Fibroblast of skin of back (primary cell): ENCODE measurements at regions not wholly inside any gene's neighbourhood (a gene's known extent, or its start where the extent isn't known, plus 50 kb on each side); places are given as distances from the start of the nearest gene placed in this dataset.

Experiments used
- DNase-seq: peaks from one replicate; pipeline ENCODE4 v3.0.0-alpha.2; 2013

DNA sequence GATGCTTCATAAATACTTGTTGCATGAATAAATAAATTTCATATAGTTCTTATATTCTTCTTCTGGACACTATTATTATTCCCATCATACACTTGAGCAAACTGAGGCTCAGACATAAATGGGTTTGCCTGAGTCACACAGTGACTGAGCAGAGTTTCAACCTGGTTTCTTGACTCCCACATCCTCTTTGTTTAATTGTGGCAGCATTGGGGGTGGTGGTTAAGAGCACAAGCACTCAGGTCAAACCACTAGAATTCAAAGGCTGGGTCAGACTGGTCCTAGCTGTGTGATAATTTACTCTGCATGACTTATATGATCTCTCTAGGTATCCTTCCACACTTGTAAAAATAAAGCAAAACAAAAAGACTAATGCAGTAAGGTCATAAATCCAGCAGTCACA, 274.9 kb upstream of the SRRM4 start:
- no peak for DNase-seq

DNA sequence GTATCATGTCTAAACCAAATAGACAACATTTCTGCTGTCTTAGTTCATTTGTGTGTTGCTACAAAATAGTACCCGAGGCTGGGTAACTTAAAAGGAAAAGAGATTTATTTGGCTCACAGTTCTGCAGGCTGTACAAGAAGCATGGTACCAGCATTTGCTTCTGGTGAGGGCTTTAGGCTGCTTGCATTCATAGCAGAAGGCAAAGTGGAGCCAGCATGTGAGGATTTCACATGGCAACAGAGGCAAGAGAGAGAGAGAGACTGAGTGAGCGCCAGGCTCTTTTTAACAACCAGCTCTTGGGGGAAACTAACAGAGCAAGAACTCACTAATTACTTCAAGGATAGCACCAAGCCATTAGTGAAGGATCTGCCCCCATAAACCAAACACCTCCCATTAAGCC, 271.4 kb upstream of the SRRM4 start:
- DNase-seq, result no peak

DNA sequence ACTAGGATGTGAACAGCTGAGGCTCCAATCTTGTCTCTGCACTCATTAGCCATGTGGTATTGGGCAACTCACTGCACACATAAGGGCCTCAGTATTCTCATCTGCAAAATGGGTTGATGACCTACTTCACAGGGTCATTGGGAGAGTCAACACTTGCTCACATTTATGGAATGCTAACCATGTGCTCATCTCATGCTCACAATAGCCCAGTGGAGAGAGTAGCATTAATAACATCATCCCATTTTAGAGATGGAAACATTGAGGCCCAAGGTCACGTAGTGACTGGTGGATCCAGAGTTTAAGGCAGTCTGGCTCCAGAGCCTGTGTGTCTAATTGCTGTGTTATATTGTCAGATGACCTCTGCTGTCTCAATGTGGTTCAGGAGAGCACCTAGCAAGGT, 270.2 kb upstream of the SRRM4 start:
- no peak for DNase-seq

DNA sequence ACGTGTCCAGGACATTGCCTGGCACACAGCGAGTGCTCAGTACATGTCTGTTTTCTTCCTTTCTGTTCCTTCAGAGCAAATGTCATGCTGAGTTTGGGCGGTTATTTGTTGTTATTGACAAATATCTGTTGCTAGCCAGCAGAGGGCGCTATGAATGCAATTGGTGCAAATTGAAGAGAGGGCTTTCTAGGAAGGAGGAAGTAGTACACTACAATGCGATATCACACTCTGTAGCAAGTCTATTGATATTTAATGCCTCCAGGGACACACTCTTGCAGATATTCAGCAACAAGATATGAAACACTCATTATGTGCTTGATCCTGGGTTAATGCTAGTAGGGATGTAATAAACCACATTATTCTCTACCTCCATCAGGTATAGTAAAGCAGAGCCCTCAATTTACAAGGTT, 267.3 kb upstream of the SRRM4 start:
- DNase-seq, result no peak

GRCh38 chr12:118714500-118714899, 266.8 kb upstream of the SRRM4 start:
- DNase-seq, result no peak

DNA sequence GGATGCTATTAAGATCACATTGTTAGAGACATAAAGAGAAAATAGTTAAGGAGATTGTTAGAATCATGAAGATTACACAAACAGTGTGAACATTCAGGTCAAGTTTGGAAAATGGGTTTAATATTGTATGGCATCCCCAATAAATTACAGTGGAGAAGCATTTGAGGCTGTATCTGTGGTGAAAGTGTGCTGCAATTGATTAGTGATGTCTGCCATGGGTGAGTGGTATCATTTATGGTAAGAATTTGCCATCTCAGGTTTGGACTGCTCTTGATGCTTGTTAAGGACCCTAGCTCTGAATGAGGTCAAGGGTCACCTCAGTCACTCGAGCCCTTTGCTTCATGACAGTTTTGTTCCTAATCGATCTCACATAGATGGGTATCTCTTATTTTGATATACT, 265.7 kb upstream of the SRRM4 start:
- no peak for DNase-seq

DNA sequence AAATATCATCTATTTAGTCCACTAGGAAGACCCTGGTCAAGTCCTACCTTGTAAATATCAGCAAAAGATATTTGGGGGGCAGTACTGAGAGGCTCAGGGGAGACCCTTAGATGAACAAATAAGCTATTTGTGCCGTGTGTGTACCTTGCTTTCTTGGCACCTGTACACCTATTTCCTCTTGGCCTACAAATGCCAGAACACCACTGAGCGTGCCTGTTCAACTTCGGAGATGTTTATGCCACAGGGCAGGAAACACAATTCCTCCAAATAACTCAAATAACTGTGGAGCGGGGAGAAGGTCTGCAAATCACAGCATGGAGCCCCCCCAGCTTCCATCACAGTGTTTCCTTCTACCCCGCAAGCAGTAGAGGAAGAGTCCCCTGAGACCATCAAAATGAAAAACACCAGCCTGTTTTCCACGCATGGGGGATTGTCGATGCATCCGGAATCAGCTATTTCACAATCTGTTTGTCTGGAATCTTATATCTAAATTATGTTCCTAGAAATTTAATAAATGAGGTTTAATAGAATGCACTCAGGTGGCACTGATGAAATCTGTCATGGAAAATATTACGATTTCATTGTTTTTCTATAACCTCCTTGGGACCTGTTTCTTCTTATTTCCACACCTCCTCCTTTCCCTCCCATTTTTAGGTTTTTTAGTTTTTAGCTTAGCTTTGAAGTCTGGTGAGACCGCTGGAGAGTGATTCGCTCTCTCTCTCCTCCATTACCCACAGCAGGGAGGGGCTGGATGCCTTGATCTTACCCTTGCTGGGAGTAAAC, 254.0 kb upstream of the SRRM4 start:
- DNase-seq, result no peak

DNA sequence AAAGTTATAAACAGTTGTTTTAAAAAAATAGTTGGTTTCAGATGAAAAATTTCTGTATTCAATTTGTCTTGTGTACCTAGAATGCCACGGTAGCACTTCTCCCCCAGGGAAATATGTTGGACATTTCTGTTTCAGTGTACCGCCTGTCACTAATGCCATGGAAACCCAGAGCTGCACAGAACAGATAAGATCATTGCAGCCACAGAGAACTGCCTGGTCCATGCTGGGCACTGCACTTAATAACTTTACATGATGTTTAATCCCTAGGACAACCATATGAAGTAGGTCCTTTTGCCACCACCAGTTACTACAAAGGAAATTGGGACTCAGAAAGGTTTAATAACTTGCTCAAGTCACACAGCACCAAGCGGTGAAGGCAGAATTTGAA, 253.4 kb upstream of the SRRM4 start:
- DNase-seq, result no peak

DNA sequence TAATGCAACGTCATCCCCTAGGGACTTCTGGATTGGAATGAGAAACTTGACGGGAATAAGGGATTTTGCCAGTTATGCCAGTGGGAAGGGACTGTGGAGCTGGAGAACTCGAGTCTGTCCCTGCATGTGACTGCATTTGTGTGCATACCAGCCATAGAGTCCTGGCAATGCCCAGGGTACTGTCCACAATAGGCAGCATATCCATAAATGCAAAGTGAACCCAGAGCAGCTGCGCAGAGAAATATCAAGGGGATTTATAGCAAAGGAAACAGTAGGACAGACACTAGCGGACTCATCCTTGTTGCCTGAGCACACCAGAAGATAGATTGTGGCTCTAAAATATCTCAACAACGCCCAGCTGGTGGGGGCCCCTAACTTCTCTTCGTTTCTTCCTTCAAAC, 247.1 kb upstream of the SRRM4 start:
- DNase-seq, result no peak

DNA sequence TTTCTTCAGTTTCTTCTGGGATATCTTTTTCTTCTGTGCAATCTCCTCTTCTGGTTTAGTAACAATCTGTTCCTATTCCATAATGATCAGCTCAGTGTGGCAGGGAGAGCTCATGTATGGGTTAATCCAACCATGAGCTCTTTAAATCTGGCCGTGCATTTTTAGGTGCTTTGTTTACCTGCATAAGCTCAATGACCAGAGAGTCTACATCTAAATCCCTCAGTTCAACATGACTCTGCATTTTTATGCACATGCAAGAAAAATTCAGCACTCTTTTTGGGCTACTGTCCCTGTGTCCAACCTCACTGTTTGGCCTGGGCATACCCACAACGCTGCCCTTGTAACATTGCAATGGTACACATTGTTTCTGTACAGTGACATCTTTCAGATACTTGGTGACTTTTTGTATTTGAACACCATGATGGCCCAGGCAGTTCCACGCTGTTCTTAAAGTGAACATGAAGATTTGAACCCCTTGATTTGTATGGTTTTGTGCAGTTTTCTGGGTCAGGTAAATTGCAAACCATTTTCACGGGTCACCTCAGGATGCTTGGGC, 243.3 kb upstream of the SRRM4 start:
- no peak for DNase-seq

DNA sequence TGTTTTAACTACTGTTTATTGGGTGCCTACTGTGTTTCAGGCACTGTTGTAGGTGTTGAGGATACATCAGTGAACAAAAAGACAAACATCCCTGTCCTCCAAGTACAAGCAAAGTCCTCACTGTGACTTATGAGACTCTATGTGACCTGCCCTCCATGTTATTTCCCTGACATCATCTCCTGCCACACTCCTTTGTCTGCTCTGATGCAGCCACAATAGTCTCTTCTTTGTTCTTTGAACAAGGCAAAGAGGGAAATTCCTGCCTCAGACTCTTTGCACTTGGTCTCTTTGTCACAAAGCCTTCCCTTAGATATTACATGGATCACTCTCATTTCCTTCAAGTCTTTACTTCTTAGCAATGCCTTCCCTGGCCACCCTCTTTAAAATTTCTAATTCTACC, 240.1 kb upstream of the SRRM4 start:
- no peak for DNase-seq

DNA sequence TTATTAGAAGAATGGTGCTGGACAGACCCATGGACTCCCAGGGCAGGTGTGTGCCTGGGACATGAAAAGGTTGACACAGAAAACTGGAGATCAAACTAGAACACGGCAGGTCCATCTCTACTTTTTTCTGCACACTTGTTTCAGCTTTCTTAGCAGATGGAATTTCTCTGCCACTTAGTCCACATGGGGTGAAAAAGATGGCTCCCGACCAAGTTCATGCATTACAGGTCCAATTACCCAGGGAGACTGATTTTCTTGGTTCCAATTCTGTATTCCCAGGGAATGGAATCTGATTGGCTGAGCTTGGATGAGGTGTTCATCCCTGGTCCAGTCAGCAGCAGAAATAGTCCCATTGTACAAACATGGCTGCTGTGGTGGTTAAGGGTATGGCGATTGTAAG, 238.9 kb upstream of the SRRM4 start:
- no peak for DNase-seq

- DNase-seq, result no peak
Measured at GRCh38 chr12:118743896-118744700, 237.2 kb upstream of the SRRM4 start.

GRCh38 chr12:118746176-118746575, 235.2 kb upstream of the SRRM4 start:
- DNase-seq, result no peak

DNA sequence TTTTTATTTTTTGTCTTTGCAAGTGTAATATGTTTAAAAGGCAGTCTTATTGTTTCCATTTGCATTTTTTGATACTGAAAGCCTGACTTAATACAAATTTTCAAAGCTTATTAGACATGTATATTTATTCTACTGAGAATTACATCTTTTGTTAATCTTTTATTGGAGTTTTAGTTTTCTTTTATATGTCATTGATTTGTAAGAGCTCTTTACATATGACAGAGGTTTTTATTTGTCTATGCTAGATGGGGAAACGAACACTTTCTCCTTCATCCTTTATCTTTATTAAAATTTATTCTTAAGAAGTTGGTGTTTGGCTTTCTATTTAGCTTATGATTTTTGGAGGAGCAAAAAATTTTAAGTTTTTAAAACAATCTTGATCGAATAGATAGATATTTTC, 234.4 kb upstream of the SRRM4 start:
- DNase-seq, result no peak

DNA sequence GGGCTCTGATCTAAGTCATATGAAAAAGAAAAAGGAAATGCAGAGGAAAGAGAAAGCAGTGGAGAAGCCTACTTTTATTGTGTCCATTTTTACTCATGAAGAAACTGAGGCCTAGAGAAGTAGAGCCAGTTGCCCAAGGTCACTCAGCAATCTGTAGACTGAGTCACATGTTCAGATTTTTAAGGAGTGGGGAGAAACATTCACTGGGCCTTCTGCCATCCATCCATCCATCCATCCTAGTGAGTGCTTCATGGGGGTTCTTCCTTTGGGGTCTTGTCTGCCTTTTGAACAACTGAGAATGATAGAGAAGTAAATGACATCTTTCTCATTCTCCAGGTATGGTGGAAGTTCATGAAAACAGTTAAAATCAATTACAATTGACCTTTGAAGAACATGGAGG, 233.6 kb upstream of the SRRM4 start:
- DNase-seq, result no peak

DNA sequence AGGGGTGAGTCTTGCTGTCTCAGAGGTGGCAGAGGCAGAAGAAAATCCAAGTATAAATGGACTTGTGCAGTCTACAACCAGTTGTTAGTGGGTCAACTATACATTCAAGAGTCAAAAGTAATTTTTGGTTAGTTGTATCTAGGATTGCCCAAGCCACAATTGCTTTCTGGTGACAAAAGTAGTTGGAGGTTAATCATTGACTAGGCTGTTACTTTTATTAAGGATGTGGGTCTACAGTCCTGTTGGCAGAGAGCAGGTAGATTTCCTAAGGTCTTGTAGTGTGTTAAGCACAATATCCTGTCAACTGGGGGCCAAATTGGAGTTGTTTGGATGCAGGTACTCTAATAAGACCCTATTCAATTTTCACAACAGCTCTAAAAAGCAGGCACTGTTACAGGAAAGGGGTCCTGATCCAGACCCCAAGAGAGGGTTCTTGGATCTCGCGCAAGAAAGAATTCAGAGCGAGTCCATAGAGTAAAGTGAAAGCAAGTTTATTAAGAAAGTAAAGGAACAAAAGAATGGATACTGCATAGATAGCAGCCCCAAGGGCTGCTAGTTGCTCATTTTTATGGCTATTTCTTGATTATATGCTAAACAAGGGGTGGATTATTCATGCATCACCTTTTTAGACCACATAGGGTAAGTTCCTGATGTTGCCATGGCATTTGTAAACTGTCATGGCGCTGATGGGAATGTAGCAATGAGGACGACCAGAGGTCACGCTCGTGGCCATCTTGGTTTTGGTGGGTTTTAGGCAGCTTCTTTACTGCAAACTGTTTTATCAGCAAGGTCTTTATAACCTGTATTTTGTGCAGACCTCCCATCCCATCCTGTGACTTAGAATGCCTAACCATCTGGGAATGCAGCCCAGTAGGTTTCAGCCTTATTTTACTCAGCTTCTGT, 232.6 kb upstream of the SRRM4 start:
- DNase-seq, result no peak

DNA sequence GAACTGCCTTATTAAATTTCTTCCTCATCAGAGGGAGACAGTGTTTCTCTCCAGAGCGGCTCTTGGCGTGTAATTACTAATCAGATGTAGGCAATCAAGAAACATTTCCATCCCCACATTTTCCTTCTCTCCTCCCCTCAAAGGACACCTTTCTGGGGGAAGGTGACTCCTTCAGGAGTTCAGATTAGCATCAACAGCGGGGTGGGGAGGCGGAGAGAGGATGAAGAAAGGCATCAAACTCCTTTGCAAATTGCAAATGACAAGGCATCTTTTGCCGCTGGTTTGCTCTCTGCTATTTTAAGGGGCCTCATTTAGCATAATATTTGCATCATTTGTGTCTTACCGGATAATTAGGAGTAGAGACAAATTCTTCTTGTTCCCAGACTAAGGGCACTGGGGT, 231.7 kb upstream of the SRRM4 start:
- no peak for DNase-seq

DNA sequence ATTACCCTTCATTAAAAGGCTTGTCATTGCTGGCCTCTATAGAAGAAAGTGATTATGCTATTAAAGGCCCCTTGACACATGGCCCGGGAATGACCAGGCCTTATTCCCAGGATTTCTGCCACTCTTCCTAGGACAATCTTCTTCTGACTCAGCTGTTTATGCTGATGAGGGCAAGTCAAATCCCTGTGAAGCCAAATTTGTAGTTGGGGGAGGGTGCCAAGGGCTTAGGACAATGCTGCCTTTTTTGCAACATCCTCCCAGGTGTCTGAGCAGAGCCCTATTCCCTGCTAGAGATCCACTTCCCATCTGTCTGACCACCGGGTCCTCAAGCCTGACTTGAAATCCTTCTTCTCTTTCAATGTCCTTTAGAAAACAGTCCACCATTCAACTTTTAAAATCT, 230.7 kb upstream of the SRRM4 start:
- no peak for DNase-seq

- DNase-seq, result no peak
Measured at GRCh38 chr12:118751355-118751754, 230.0 kb upstream of the SRRM4 start.

- no peak for DNase-seq
Measured at GRCh38 chr12:118760623-118761022, 220.7 kb upstream of the SRRM4 start.

- no peak for DNase-seq
Measured at GRCh38 chr12:118763234-118763633, 218.1 kb upstream of the SRRM4 start.
